Stomach smooth muscle (tissue), 2 donors: ENCODE measurements at regions not wholly inside any gene's neighbourhood (a gene's known extent, or its start where the extent isn't known, plus 50 kb on each side); places are given as distances from the start of the nearest gene placed in this dataset.
"Not testable (repeated sequence)": the region's sequence is repeated elsewhere in the genome, so short reads cannot be mapped to it uniquely, and the experiment has no call there.

Experiments used
- H3K27ac ChIP-seq: one replicate; pipeline ENCODE4 v1.7.0; 2013; ENCODE audit warnings: mild to moderate bottlenecking, low read length, inconsistent platforms
- H3K27me3 ChIP-seq, 2 donors: one replicate each; pipeline ENCODE4 v1.7.0; 2013; ENCODE audit warnings: low read length in 2 of 2; ENCODE audit not compliant: insufficient read depth in 2 of 2, control insufficient read depth in 1 of 2
- H3K36me3 ChIP-seq, 2 donors: one replicate each; pipeline ENCODE4 v1.7.0; 2013; ENCODE audit warnings: low read length in 2 of 2; ENCODE audit not compliant: control insufficient read depth in 2 of 2, insufficient read depth in 2 of 2
- H3K4me1 ChIP-seq: one replicate; pipeline ENCODE4 v1.7.0; 2013; ENCODE audit warnings: low read length; ENCODE audit not compliant: control insufficient read depth, insufficient read depth
- H3K4me3 ChIP-seq, 2 donors: one replicate each; pipeline ENCODE4 v1.7.0; 2013; ENCODE audit warnings: low read length in 2 of 2
- H3K9ac ChIP-seq, 2 donors: one replicate each; pipeline ENCODE4 v1.7.0; 2013; ENCODE audit warnings: low read length in 2 of 2, mild to moderate bottlenecking in 1 of 2
- H3K9me3 ChIP-seq, 2 donors: one replicate each; pipeline ENCODE4 v1.7.0; 2013; ENCODE audit warnings: low read length in 2 of 2; ENCODE audit not compliant: control insufficient read depth in 2 of 2
- donor health status: healthy.
- donor health status: Pancreatic carcinoma.

DNA sequence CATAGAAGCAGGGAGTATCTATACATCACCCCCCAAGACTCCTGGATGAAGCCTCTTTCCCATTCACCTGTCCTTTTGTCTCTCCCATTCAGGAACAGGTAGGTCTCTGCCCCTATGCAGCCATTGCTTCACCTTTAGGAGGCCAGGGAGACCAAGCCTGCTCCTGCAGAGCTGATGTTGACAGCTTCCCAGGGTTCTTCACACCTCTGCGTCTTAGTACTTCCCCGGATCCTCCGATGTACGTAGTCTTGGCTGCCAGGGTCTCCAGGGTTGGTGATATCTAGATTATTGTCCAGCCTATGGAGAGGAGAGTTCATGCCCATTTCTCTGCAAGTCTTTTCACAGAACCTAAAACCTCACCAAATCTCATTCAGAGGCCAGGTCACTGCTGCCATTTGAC is 365.7 kb upstream of the KLF6 start:
- H3K9me3 ChIP-seq = no peaks in the 10 kb centered on the region
- H3K27me3 ChIP-seq = no peaks in the 10 kb centered on the region
- H3K4me1 ChIP-seq = no peaks in the 10 kb centered on the region
- no peak overlapping the region for H3K4me3 ChIP-seq
- H3K27ac ChIP-seq = no peak overlapping the region
- H3K36me3 ChIP-seq = no peaks in the 10 kb centered on the region
- no peak overlapping the region for H3K9ac ChIP-seq

DNA sequence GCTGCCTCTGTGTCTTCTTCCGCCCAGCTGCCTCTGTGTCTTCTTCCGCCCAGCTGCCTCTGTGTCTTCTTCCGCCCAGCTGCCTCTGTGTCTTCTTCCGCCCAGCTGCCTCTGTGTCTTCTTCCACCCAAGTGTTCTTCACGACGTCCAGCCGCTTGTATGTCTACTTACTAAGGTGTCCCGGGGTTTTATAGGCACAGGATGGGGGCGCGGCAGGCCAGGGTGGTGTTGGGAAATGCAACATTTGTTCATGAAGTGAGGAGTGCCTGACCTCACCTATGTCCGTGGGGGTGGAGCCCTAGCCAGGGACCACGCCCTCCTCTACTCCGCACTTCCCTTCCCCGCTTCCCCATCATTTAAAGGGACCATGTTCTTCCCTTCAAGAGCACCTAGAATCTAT is 364.5 kb upstream of the KLF6 start:
- H3K36me3 ChIP-seq, H3K27ac ChIP-seq, H3K9ac ChIP-seq, H3K27me3 ChIP-seq, H3K9me3 ChIP-seq, H3K4me3 ChIP-seq, H3K4me1 ChIP-seq: not testable (repeated sequence)

DNA sequence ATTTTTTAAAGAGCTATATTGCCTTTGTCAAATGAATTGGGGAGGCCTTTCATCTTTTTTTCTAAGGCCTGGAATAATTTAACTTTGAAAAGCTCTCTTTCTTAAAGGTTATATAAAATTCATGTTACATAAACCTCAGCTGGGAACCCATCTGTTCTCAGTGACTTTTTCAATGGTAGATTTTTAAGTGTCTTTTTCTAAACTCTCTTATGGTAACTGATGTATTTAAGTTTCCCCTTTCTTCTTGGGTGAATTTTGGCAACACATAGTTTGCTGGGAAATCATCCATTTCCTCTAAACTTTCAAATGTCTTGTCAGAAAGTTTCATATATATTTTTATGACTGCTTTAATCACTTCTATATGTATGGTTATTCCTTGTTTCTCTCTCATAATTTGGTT is 362.2 kb upstream of the KLF6 start:
- H3K4me3 ChIP-seq = no peak overlapping the region
- no peaks in the 10 kb centered on the region for H3K9me3 ChIP-seq
- H3K27me3 ChIP-seq = no peaks in the 10 kb centered on the region
- H3K9ac ChIP-seq = no peak overlapping the region
- no peaks in the 10 kb centered on the region for H3K36me3 ChIP-seq
- H3K27ac ChIP-seq = no peak overlapping the region
- peaks cover 2% of the 10 kb centered on the region for H3K4me1 ChIP-seq

DNA sequence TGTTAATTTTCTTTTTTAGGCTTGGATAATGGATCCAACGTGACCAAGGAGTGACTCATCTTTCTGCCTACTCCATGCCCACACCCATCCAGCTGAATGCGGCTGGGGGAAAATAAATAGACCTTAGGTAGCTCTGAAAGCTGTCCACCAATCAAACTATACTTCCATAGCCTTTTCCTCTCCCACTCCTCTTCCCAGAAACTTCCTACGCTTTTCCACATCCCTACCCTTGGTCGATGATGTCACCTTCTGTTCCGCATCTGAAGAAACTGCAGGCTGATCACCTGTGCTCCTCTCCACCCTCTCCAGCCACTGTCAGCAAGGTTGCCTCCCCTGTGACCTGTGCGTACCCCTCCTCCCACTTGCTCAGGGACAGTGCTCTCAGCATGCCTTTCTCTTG is 359.8 kb upstream of the KLF6 start:
- Histone ChIP-seq H3K36me3 (no peaks in the 10 kb centered on the region), H3K9ac (no peak overlapping the region), H3K4me1 (peaks cover 2% of the 10 kb centered on the region), H3K27me3 (no peaks in the 10 kb centered on the region), H3K4me3 (no peak overlapping the region), H3K9me3 (peaks cover 0 to 7% of the 10 kb centered on the region in 2 donors), H3K27ac (no peak overlapping the region)

GRCh38 chr10:4141471-4141870 is 356.5 kb upstream of the KLF6 start:
- H3K27ac ChIP-seq = no peak overlapping the region
- H3K9ac ChIP-seq = no peak overlapping the region
- no peaks in the 10 kb centered on the region for H3K36me3 ChIP-seq
- H3K27me3 ChIP-seq = no peaks in the 10 kb centered on the region
- H3K9me3 ChIP-seq = peaks cover 0 to 7% of the 10 kb centered on the region in 2 donors
- H3K4me3 ChIP-seq = no peak overlapping the region
- H3K4me1 ChIP-seq = peaks cover 2% of the 10 kb centered on the region

DNA sequence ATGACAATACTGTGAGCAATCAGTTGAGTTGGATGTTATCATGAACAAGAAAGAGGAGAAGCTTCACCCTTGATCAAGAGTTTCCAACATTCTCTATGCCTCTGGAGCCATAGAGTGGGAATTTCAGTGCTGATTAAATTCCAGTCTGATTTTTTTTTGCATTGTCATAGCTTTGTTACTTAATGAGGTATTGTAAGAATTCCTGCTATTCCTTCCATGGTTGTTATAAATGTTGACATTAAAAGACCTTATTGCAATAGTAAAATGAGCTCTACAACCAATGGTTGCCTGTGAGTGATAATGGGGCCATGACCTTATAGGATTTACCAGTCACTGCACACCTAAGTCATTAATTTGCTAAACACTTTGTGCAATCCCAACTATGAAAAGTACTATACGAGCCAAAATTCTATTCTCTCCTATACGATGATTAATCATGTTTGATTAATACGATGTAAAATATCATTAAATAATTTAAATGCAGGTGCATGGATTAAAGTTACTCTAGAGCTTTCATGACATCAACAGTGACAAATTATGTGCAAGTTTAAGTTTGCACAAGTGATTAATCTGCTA is 353.2 kb upstream of the KLF6 start:
- Histone ChIP-seq H3K9me3 (peaks cover 0 to 7% of the 10 kb centered on the region in 2 donors), H3K27me3 (no peaks in the 10 kb centered on the region)

GRCh38 chr10:4137299-4137698 is 352.3 kb upstream of the KLF6 start:
- H3K27ac ChIP-seq = no peak overlapping the region
- no peaks in the 10 kb centered on the region for H3K27me3 ChIP-seq
- H3K36me3 ChIP-seq = no peaks in the 10 kb centered on the region
- no peak overlapping the region for H3K9ac ChIP-seq
- peaks cover 0 to 7% of the 10 kb centered on the region in 2 donors for H3K9me3 ChIP-seq
- no peak overlapping the region for H3K4me3 ChIP-seq
- H3K4me1 ChIP-seq = no peaks in the 10 kb centered on the region

More for the DNA sequence above, 353.2 kb upstream of the KLF6 start:
- H3K4me3 ChIP-seq = no peak overlapping the region
- H3K4me1 ChIP-seq = no peaks in the 10 kb centered on the region
- H3K9ac ChIP-seq = no peak overlapping the region
- H3K27ac ChIP-seq = no peak overlapping the region
- H3K36me3 ChIP-seq = no peaks in the 10 kb centered on the region

- Histone ChIP-seq H3K36me3 (no peaks in the 10 kb centered on the region), H3K27ac (no peak overlapping the region), H3K9ac (no peak overlapping the region), H3K4me3 (no peak overlapping the region), H3K4me1 (no peaks in the 10 kb centered on the region), H3K27me3 (no peaks in the 10 kb centered on the region), H3K9me3 (no peaks in the 10 kb centered on the region)
These were observed 351.1 kb upstream of the KLF6 start for GRCh38 chr10:4136121-4136520.

GRCh38 chr10:4132216-4132556 is 347.2 kb upstream of the KLF6 start:
- Histone ChIP-seq H3K9ac (no peak overlapping the region), H3K4me1 (no peaks in the 10 kb centered on the region), H3K36me3 (no peaks in the 10 kb centered on the region), H3K9me3 (no peaks in the 10 kb centered on the region), H3K27me3 (no peaks in the 10 kb centered on the region), H3K4me3 (no peak overlapping the region), H3K27ac (no peak overlapping the region)

DNA sequence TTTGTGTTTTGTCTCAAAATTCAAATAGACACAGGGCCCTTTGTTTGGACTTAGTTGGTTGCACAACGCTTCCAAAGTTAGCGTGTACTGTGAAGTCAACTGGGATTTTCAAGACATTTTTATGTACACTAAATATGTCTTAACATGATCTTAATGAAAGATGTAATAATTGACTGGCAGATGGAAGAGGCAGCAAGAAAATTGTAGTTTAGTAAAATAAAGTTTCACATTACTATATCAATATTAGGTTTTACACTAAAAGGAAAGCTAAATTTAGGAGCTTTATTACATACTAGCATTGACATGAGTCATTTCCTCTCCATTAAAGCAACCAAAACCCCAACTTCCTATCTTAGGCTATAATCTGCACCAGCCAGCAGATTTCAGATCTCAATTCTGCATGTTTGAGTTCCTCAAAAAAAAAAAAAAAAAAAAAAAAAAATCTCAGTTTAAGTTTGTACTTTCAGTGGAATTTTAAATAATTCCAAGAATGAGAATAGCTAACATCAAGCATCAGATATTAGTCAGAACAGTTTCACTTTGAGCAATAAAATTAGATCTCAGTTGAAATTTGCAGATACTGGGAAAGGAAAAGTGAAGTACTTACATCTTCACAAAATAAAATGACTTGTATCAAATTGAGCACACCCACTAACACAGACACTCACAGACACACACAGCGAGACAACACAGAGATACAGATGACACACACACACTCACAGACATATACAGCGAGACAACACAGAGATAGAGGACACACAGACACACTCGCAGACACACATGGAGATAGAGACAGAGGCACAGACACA is 346.6 kb upstream of the KLF6 start:
- H3K9ac ChIP-seq = no peak overlapping the region
- no peak overlapping the region for H3K27ac ChIP-seq
- H3K9me3 ChIP-seq = no peaks in the 10 kb centered on the region
- H3K4me3 ChIP-seq = no peak overlapping the region
- H3K36me3 ChIP-seq = no peaks in the 10 kb centered on the region
- H3K27me3 ChIP-seq = no peaks in the 10 kb centered on the region
- H3K4me1 ChIP-seq = no peaks in the 10 kb centered on the region

- no peaks in the 10 kb centered on the region for H3K36me3 ChIP-seq
- no peaks in the 10 kb centered on the region for H3K4me1 ChIP-seq
- no peaks in the 10 kb centered on the region for H3K9me3 ChIP-seq
- no peak overlapping the region for H3K27ac ChIP-seq
- H3K4me3 ChIP-seq = no peak overlapping the region
- H3K9ac ChIP-seq = no peak overlapping the region
- no peaks in the 10 kb centered on the region for H3K27me3 ChIP-seq
These were observed 345.7 kb upstream of the KLF6 start for GRCh38 chr10:4130685-4131084.
